H1 (cell line): ENCODE measurements at regions not wholly inside any gene's neighbourhood (a gene's known extent, or its start where the extent isn't known, plus 50 kb on each side); places are given as distances from the start of the nearest gene placed in this dataset.

Experiments used
- CTCF ChIA-PET: fragments of 300-600 bp; sonication (Branson Sonifier 250); formaldehyde crosslinking; loops from one replicate; lab custom pipeline; 2021; ENCODE audit not compliant: partially characterized antibody; lab: Charles Lee
- POLR2A ChIA-PET: fragments of 300-600 bp; sonication (Branson Sonifier 250); formaldehyde crosslinking; loops from one replicate; lab custom pipeline; 2021; ENCODE audit warnings: inconsistent platforms; ENCODE audit not compliant: partially characterized antibody; lab: Charles Lee
- DNase-seq, 2 experiments: peaks; one replicate each; pipeline versions ENCODE4 v3.0.0 to v3.0.0-alpha.2; 2010 to 2022; ENCODE audit warnings: low spot score in 2 of 2, low read depth in 1 of 2, mixed read lengths in 1 of 2
- FAIRE-seq: peaks from 2 replicates; lab custom pipeline; 2011; peaks lifted over from hg19 to GRCh38; lab: Jason Lieb, UNC
- H2AFZ ChIP-seq: 2 replicates; pipeline ENCODE4 v1.8.1; 2012; ENCODE audit warnings: low read length, inconsistent platforms
- H2AK5ac ChIP-seq: 2 replicates; pipeline ENCODE4 v1.6.1; 2013; ENCODE audit warnings: low read depth, low read length
- H2BK120ac ChIP-seq: replicated peaks from 2 replicates; pipeline ENCODE3; 2013; ENCODE audit warnings: low read depth, low read length, inconsistent platforms
- H2BK12ac ChIP-seq: 2 replicates; pipeline ENCODE4 v1.6.1; 2013; ENCODE audit warnings: low read depth, low read length
- H2BK15ac ChIP-seq: 2 replicates; pipeline ENCODE4 v1.6.1; 2013; ENCODE audit warnings: low read length
- H2BK20ac ChIP-seq: 2 replicates; pipeline ENCODE4 v1.6.1; 2013; ENCODE audit warnings: low read length
- H2BK5ac ChIP-seq: 2 replicates; pipeline ENCODE4 v1.6.1; 2013; ENCODE audit warnings: low read depth, low read length
- H3K14ac ChIP-seq: 2 replicates; pipeline ENCODE4 v1.6.1; 2013; ENCODE audit warnings: inconsistent platforms; ENCODE audit not compliant: insufficient read length
- H3K18ac ChIP-seq: 2 replicates; pipeline ENCODE4 v1.6.1; 2013; ENCODE audit warnings: low read length; ENCODE audit errors: extremely low read depth
- H3K23ac ChIP-seq: 2 replicates; pipeline ENCODE4 v1.6.1; 2013; ENCODE audit warnings: inconsistent platforms; ENCODE audit not compliant: insufficient read length
- H3K23me2 ChIP-seq: 2 replicates; pipeline ENCODE4 v1.6.1; 2013; ENCODE audit warnings: low read depth, low read length
- H3K27ac ChIP-seq: 2 replicates; pipeline ENCODE4 v1.6.1; 2011; ENCODE audit warnings: low read depth, low read length, inconsistent platforms
- H3K27me3 ChIP-seq, 4 experiments: replicated peaks in 1 of 4; 1 replicate in 1 of 4; 2 replicates in 3 of 4; pipeline versions ENCODE4 v1.6.1 to v1.8.1; 2011 to 2013; ENCODE audit warnings: low read length in 3 of 4, mild to moderate bottlenecking in 3 of 4, inconsistent platforms in 2 of 4, mixed read lengths in 2 of 4, moderate library complexity in 1 of 4; ENCODE audit not compliant: control insufficient read depth in 3 of 4, insufficient read depth in 3 of 4; ENCODE audit errors: extremely low read depth in 1 of 4
- H3K36me3 ChIP-seq, 4 experiments: 2 replicates each; pipeline versions ENCODE4 v1.6.1 to v1.8.1; 2011 to 2013; ENCODE audit warnings: mild to moderate bottlenecking in 4 of 4, low read length in 3 of 4, moderate library complexity in 2 of 4, control low read depth in 1 of 4, inconsistent platforms in 1 of 4; ENCODE audit not compliant: insufficient read depth in 4 of 4, control insufficient read depth in 2 of 4
- H3K4ac ChIP-seq: replicated peaks from 2 replicates; pipeline ENCODE3; 2013; ENCODE audit warnings: low read length, low read depth, mixed read lengths, inconsistent platforms; ENCODE audit not compliant: insufficient read length
- H3K4me1 ChIP-seq, 4 experiments: replicated peaks in 1 of 4; 1 replicate in 1 of 4; 2 replicates in 3 of 4; pipeline versions ENCODE4 v1.6.1 to v1.8.1; 2011 to 2013; ENCODE audit warnings: low read length in 3 of 4, inconsistent platforms in 2 of 4, mixed read lengths in 1 of 4; ENCODE audit not compliant: insufficient read depth in 4 of 4, control insufficient read depth in 3 of 4
- H3K4me2 ChIP-seq, 2 experiments: 2 replicates each; pipeline versions ENCODE4 v1.6.1 to v1.8.1; 2011 to 2013; ENCODE audit warnings: low read depth in 2 of 2, low read length in 2 of 2, control low read depth in 1 of 2, inconsistent platforms in 1 of 2, mild to moderate bottlenecking in 1 of 2; ENCODE audit not compliant: insufficient read depth in 1 of 2
- H3K4me3 ChIP-seq, 4 experiments: fragments of 200-600, 300-600 bp in 1 of 4; sonication (generic), shearing (Covaris generic), sonication (Bioruptor Twin) in 1 of 4; 2 replicates each; pipeline versions ENCODE4 v1.5.1 to v1.8.1; 2011 to 2016; ENCODE audit warnings: low read length in 4 of 4, low read depth in 3 of 4, control low read depth in 2 of 4, inconsistent platforms in 2 of 4, mild to moderate bottlenecking in 2 of 4, mixed read lengths in 1 of 4, moderate library complexity in 1 of 4; ENCODE audit not compliant: insufficient read depth in 2 of 4; ENCODE audit errors: extremely low read depth in 1 of 4
- H3K56ac ChIP-seq: replicated peaks from 2 replicates; pipeline ENCODE3; 2013; ENCODE audit warnings: low read depth, mild to moderate bottlenecking, mixed read lengths, low read length, inconsistent platforms; ENCODE audit not compliant: insufficient read length
- H3K79me1 ChIP-seq: 2 replicates; pipeline ENCODE4 v1.6.1; 2013; ENCODE audit warnings: low read depth, low read length, control low read depth
- H3K79me2 ChIP-seq, 2 experiments: 2 replicates each; pipeline versions ENCODE4 v1.6.1 to v1.8.1; 2012 to 2013; ENCODE audit warnings: low read length in 2 of 2, mild to moderate bottlenecking in 2 of 2, inconsistent platforms in 1 of 2; ENCODE audit not compliant: insufficient read depth in 2 of 2, control insufficient read depth in 1 of 2
- H3K9ac ChIP-seq, 4 experiments: replicated peaks in 1 of 4; 1 replicate in 1 of 4; 2 replicates in 3 of 4; pipeline versions ENCODE4 v1.6.1 to v1.8.1; 2011 to 2013; ENCODE audit warnings: low read depth in 3 of 4, low read length in 3 of 4, control low read depth in 2 of 4, mild to moderate bottlenecking in 2 of 4, moderate library complexity in 2 of 4, inconsistent platforms in 1 of 4; ENCODE audit errors: extremely low read depth in 1 of 4
- H3K9me3 ChIP-seq, 2 experiments: 2 replicates each; pipeline versions ENCODE4 v1.6.1 to v1.8.1; 2012 to 2013; ENCODE audit warnings: mild to moderate bottlenecking in 2 of 2, moderate library complexity in 2 of 2, control low read depth in 1 of 2, inconsistent platforms in 1 of 2, low read depth in 1 of 2, low read length in 1 of 2, mixed read lengths in 1 of 2; ENCODE audit not compliant: insufficient read depth in 2 of 2
- H4K20me1 ChIP-seq, 2 experiments: replicated peaks in 1 of 2; 2 replicates each; pipeline versions ENCODE3 to v1.8.1; 2011 to 2013; ENCODE audit warnings: inconsistent platforms in 2 of 2, low read length in 2 of 2, mild to moderate bottlenecking in 1 of 2; ENCODE audit not compliant: insufficient read depth in 2 of 2, control insufficient read depth in 1 of 2
- H4K5ac ChIP-seq: 2 replicates; pipeline ENCODE4 v1.6.1; 2013; ENCODE audit warnings: low read length, low read depth, mixed read lengths, inconsistent platforms; ENCODE audit not compliant: insufficient read length
- H4K8ac ChIP-seq: 2 replicates; pipeline ENCODE4 v1.8.0; 2013; ENCODE audit warnings: mild to moderate bottlenecking, moderate library complexity, low read length, inconsistent platforms; ENCODE audit not compliant: insufficient read depth; ENCODE audit errors: extremely low read depth
- H4K91ac ChIP-seq: replicated peaks from 2 replicates; pipeline ENCODE3; 2013; ENCODE audit warnings: low read length, mixed read lengths, inconsistent platforms; ENCODE audit not compliant: insufficient read length
- EGR1 ChIP-seq: IDR thresholded peaks from 2 replicates; pipeline ENCODE4 v1.6.1; 2011; ENCODE audit warnings: low read depth, low read length, borderline replicate concordance
- POLR2AphosphoS5 ChIP-seq: IDR thresholded peaks from 2 replicates; pipeline ENCODE4 v1.6.1; 2011; ENCODE audit warnings: low read depth, low read length
- WGBS, 2 experiments: shearing (Covaris generic) in 1 of 2; methylation state at CpG; one replicate each; pipeline versions ENCODE4 v1.1.6 to v1.1.7; 2013 to 2015; ENCODE audit warnings: low lambda C conversion rate in 2 of 2, mixed read lengths in 2 of 2, inconsistent platforms in 1 of 2, low coverage in 1 of 2, missing lambda C conversion rate in 1 of 2; ENCODE audit not compliant: insufficient replicate concordance in 2 of 2, insufficient coverage in 1 of 2, insufficient read length in 1 of 2; ENCODE audit errors: extremely low coverage in 1 of 2, missing lambda C conversion rate in 1 of 2; 5-methylcytosine and 5-hydroxymethylcytosine counted together

- H3K18ac ChIP-seq, result no peak overlapping the region
- no peak overlapping the region for H3K56ac ChIP-seq
- H3K9ac ChIP-seq, result no peak overlapping the region
- CTCF ChIA-PET, result no interaction called here
- H3K79me2 ChIP-seq, result no peaks in the 10 kb centered on the region
- H2BK5ac ChIP-seq, result no peak overlapping the region
- H4K20me1 ChIP-seq, result peaks cover 0 to 7% of the 10 kb centered on the region in 2 experiments
- 78% methylated on average over 6 of the region's 6 CpGs; no CpG with 5 or more reads in 1 of the 2 experiments for WGBS, 2 experiments
- no peaks in the 10 kb centered on the region for H3K27me3 ChIP-seq
- H2BK15ac ChIP-seq, result no peak overlapping the region
- H3K4ac ChIP-seq, result no peak overlapping the region
- no peaks in the 10 kb centered on the region for H3K79me1 ChIP-seq
- H3K4me3 ChIP-seq, result no peak overlapping the region
- no peak overlapping the region for H2AK5ac ChIP-seq
- no peak overlapping the region for H3K14ac ChIP-seq
- H2BK120ac ChIP-seq, result no peak overlapping the region
- no peak for DNase-seq
- peaks cover 8% of the 10 kb centered on the region; the same call in 1 of the 2 replicates for H3K23me2 ChIP-seq
- no peak overlapping the region; the same call in 1 of the 2 replicates for H2AFZ ChIP-seq
- H4K8ac ChIP-seq, result no peak overlapping the region
- H2BK20ac ChIP-seq, result no peak overlapping the region
- H3K4me1 ChIP-seq, result no peaks in the 10 kb centered on the region
- H3K23ac ChIP-seq, result no peak overlapping the region
- H3K27ac ChIP-seq, result no peak overlapping the region
- H2BK12ac ChIP-seq, result no peak overlapping the region
- no peak for FAIRE-seq
- H3K36me3 ChIP-seq, result no peaks in the 10 kb centered on the region
- H4K91ac ChIP-seq, result no peak overlapping the region
- no peak overlapping the region for H3K4me2 ChIP-seq
- H4K5ac ChIP-seq, result no peak overlapping the region
- POLR2A ChIA-PET, result no interaction called here
- no peaks in the 10 kb centered on the region; a peak in 1 of 4 replicates for H3K9me3 ChIP-seq
- TF ChIP-seq EGR1 (no peak), POLR2AphosphoS5 (no peak)
Observed at GRCh38 chr6:169383265-169383664, 129.6 kb upstream of the THBS2 start.
